Thymus (tissue), 11 donors: ENCODE measurements at regions not wholly inside any gene's neighbourhood (a gene's known extent, or its start where the extent isn't known, plus 50 kb on each side); places are given as distances from the start of the nearest gene placed in this dataset.

ENCODE experiments used
- DNase-seq, 9 donors: peaks; one replicate each; pipeline ENCODE4 v3.0.0-alpha.2; 2013; ENCODE audit warnings: low spot score in 9 of 9, low read depth in 6 of 9, missing footprints in 1 of 9
- H3K27ac ChIP-seq, 2 donors: one replicate each; pipeline ENCODE4 v1.5.1; 2013; ENCODE audit warnings: control low read depth in 1 of 2, low read depth in 1 of 2, low read length in 1 of 2, mild to moderate bottlenecking in 1 of 2, moderate library complexity in 1 of 2
- H3K27me3 ChIP-seq, 2 donors: one replicate each; pipeline ENCODE4 v1.5.1; 2013; ENCODE audit warnings: low read length in 1 of 2; ENCODE audit not compliant: control insufficient read depth in 2 of 2, insufficient read depth in 1 of 2
- H3K36me3 ChIP-seq, 2 donors: one replicate each; pipeline ENCODE4 v1.5.1; 2013; ENCODE audit warnings: low read length in 1 of 2, mild to moderate bottlenecking in 1 of 2, moderate library complexity in 1 of 2; ENCODE audit not compliant: control insufficient read depth in 2 of 2, insufficient read depth in 2 of 2
- H3K4me1 ChIP-seq, 2 donors: one replicate each; pipeline ENCODE4 v1.5.1; 2013; ENCODE audit warnings: low read length in 2 of 2; ENCODE audit not compliant: control insufficient read depth in 2 of 2, insufficient read depth in 2 of 2
- H3K4me3 ChIP-seq, 2 donors: one replicate each; pipeline ENCODE4 v1.5.1; 2013; ENCODE audit warnings: low read length in 2 of 2, control low read depth in 1 of 2, mild to moderate bottlenecking in 1 of 2
- H3K9me3 ChIP-seq, 2 donors: one replicate each; pipeline ENCODE4 v1.5.1; 2013; ENCODE audit warnings: low read length in 1 of 2, mild to moderate bottlenecking in 1 of 2; ENCODE audit not compliant: control insufficient read depth in 2 of 2, insufficient read depth in 1 of 2
- WGBS: extraction: QIAGEN DNeasy Blood & Tissue Kit; methylation state at CpG from one replicate; pipeline ENCODE4 v1.1.7; 2013; 5-methylcytosine and 5-hydroxymethylcytosine counted together
- donor health status: healthy.

DNA sequence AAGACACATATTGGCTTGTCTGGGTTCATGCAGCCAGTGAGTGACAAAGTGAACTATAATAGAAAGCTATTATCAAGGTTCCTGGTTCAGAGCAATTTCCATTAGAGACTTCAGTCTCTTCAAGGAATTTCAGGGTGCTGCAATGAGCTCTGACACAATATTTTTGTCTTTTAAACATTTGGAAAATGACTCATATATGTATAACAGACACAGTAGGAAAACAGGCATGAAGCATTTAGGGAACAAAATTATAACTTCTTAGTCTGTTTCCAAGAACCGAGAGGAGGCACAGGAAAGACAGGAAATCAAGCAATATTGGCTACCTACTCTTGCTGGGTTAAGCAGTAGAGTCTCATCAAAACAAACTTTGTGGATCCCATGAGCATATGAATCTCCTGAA, 170.4 kb downstream of the PTPRC start:
- Histone ChIP-seq H3K9me3 (peaks cover under 1 to 7% of the 10 kb centered on the region in 2 donors), H3K36me3 (peaks cover 0 to 3% of the 10 kb centered on the region in 2 donors), H3K27me3 (no peaks in the 10 kb centered on the region), H3K4me3 (no peak overlapping the region), H3K27ac (no peak overlapping the region), H3K4me1 (no peaks in the 10 kb centered on the region)
- DNase-seq = no peak
- WGBS = 88% methylated on average over 1 of the region's 1 CpG

DNA sequence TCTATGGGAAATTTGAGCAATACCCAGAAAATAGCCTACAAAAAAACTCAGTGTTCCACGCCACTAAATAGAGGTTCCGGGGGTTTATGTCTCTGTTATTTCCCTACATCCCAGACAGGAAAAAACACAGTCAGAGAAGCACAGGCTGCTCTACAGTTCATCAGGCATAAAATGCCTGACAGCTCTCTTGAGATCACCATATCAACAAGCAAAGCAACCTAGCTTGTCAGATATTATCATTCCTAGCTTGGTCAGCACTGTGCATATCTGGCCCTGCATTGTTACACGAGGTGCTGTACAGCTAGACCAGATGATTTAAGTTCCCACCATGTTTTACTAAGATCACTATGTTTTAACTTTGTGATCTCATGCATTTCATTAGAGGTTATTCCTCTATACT, 172.6 kb downstream of the PTPRC start:
- no peaks in the 10 kb centered on the region for H3K4me1 ChIP-seq
- H3K4me3 ChIP-seq = no peak overlapping the region
- no peak overlapping the region for H3K27ac ChIP-seq
- no peaks in the 10 kb centered on the region for H3K27me3 ChIP-seq
- 94% methylated on average over 3 of the region's 3 CpGs for WGBS
- H3K9me3 ChIP-seq = peaks cover 1 to 9% of the 10 kb centered on the region in 2 donors
- no peak for DNase-seq
- peaks cover 0 to 3% of the 10 kb centered on the region in 2 donors for H3K36me3 ChIP-seq

DNA sequence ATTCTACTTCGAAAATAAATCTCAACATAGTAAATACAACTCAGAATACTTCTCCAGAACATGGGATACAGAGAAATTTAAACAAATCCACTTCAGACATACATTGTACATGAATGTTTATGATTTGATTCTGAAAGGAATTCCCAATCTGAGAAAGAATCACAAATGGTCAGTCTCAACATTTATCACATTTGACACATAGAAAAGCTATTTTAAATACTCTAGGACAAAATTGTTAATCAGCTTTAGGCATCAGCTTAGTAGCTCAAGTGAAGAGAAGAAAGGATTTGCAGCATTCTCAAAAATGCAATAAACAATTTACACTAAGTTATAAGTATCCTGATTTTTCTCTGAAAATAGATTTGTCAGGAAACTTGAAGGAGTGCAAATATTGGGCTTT, 184.8 kb downstream of the PTPRC start:
- no peak overlapping the region for H3K27ac ChIP-seq
- no peak overlapping the region for H3K4me3 ChIP-seq
- no peaks in the 10 kb centered on the region for H3K27me3 ChIP-seq
- H3K9me3 ChIP-seq = no peaks in the 10 kb centered on the region
- DNase-seq = no peak
- peaks cover 2 to 3% of the 10 kb centered on the region in 2 donors for H3K36me3 ChIP-seq
- peaks cover 7 to 12% of the 10 kb centered on the region in 2 donors for H3K4me1 ChIP-seq
- 96% methylated on average over 1 of the region's 1 CpG for WGBS

DNA sequence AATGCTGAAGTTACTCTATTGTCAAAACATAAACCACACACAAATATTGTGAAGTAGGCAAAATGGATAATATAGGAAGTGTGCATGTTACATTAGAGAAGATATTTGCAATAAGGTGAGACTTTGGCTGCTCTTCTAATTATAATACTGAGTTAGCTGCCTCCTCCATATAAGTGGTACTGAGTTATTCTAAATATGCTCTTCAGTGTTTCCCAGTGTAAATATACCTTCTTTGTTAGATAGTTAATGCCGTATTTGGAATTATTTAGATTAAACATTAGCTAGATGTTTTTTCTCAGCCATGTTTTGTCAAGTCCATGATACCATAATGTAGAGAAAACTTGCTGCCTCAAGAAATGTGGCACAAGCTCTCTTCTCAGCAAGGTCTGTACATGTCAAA, 186.4 kb downstream of the PTPRC start:
- H3K9me3 ChIP-seq = no peaks in the 10 kb centered on the region
- no peak for DNase-seq
- no peaks in the 10 kb centered on the region for H3K27me3 ChIP-seq
- peaks cover 2 to 3% of the 10 kb centered on the region in 2 donors for H3K36me3 ChIP-seq
- 95% methylated on average over 1 of the region's 1 CpG for WGBS
- no peak overlapping the region for H3K4me3 ChIP-seq
- peaks cover 19 to 28% of the 10 kb centered on the region in 2 donors for H3K4me1 ChIP-seq
- H3K27ac ChIP-seq = no peak overlapping the region

DNA sequence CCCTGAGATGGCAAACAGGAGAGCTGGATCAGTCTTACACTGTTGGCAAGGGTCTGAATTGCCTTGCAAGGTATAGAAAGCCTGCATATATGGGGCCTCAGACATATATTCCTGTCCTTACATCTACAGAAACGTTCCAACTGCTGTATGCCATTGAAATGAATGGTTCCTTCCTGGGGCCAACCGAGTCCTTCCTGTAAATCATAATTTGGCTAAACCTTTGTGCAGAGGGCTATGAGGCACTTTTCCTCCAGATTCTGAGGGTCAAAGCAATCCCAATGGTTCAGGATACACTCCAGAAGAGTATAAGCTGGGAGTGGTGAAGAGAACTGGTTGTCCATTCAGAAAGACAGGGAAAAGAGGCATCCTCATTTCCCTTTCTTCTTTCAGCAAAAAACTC, 190.5 kb downstream of the PTPRC start:
- H3K27ac ChIP-seq = no peak overlapping the region
- no peaks in the 10 kb centered on the region for H3K9me3 ChIP-seq
- peaks cover 2 to 3% of the 10 kb centered on the region in 2 donors for H3K36me3 ChIP-seq
- WGBS = 97% methylated on average over 2 of the region's 2 CpGs
- peaks cover 29 to 40% of the 10 kb centered on the region in 2 donors for H3K4me1 ChIP-seq
- no peak for DNase-seq
- H3K4me3 ChIP-seq = no peak overlapping the region
- H3K27me3 ChIP-seq = no peaks in the 10 kb centered on the region

DNA sequence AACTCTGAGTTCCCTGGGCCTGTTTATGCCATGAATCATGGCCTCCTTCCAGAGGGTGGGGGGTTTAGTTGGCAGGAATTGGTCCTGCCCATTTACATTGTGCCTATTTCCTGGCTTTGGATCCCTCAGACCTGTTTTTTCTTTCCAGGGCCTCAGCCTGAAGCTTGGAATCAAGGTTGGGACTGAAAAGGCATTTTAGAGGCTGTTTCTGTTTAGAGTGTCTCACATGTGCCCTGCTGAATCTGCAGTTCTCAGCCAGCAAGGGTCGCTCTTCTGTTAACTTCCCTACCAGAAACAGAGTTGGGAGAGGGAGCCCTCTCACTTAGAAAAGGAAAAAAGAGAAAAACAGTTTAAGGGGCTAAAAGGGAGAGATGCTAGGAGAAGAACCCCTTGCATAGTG, 191.1 kb downstream of the PTPRC start:
- H3K27me3 ChIP-seq = no peaks in the 10 kb centered on the region
- H3K9me3 ChIP-seq = no peaks in the 10 kb centered on the region
- no peak for DNase-seq
- peaks cover 2 to 3% of the 10 kb centered on the region in 2 donors for H3K36me3 ChIP-seq
- no peak overlapping the region for H3K4me3 ChIP-seq
- peak overlapping the region in 1 of 2 donors; percentile 71 for H3K27ac ChIP-seq
- H3K4me1 ChIP-seq = peaks cover 29 to 40% of the 10 kb centered on the region in 2 donors
- 95% methylated on average over 1 of the region's 1 CpG for WGBS

DNA sequence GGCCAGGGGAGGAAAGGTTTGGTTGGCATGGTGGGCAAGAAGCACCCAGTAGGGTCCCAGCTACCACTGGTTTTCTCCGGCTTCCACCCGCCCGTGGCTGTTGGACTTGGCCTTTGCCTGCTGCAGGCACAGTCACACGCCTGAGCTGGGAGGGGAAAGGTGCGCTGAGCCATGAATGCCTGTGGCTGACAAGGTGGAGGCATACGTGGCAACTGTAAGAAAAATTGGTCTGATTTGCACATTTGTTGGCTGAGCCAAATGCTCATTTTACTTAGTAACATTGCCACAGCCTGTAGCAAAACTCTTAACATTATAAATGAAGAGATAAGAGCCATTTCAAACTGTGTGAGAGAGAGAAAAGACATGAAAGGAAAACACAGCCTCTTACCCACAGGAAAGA, 191.6 kb downstream of the PTPRC start:
- DNase-seq = peak in 4 of 9 donors; percentile 24 to 65 (median 26)
- H3K27ac ChIP-seq = peak overlapping the region in 1 of 2 donors; percentile 71
- WGBS = 82% methylated on average over 6 of the region's 6 CpGs

DNA sequence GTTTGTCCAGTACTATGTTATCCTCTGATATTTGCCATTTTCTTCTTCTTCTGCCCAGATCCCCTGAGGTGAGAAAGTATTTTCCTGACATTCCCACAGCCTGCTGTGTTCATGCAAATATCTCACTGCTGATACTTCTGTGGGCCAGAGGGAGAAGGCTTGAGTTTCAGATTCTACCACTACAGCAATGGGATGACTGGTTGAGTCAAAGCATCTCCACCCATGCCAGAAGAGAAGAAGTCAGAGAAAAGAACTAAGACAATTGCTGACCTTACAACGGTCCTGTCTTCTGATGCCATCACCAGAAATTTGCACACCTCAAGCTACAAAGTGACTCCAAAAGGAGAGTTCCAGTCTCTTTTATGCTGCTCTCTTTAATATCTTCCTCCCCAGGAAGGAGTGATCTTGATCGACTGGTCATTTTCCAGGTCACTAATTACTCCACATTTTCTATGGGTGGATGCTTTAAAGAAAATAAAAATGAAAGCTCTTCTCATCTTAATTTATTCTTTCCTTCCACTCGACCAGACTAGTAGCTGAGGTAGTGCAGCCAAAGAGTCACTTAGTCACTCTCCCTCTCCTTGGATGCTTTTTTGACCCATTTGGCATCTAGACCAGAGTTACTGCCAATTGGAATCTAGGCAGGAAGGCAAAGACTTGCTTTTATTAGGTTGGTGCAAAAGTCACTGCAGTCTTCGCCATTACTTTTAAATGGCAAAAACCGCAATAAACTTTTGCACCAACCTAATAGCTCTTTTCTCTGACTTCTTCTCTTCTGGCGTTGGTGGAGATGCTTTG, 195.1 kb downstream of the PTPRC start:
- Histone ChIP-seq H3K36me3 (peaks cover 0 to 17% of the 10 kb centered on the region in 2 donors), H3K9me3 (no peaks in the 10 kb centered on the region), H3K4me3 (no peak overlapping the region), H3K27me3 (no peaks in the 10 kb centered on the region), H3K27ac (no peak overlapping the region), H3K4me1 (peaks cover 20 to 32% of the 10 kb centered on the region in 2 donors)
- DNase-seq = no peak
- whole genome bisulfite sequencing = 97% methylated on average over 6 of the region's 6 CpGs

More for the DNA sequence above, 191.6 kb downstream of the PTPRC start:
- peaks cover 29 to 40% of the 10 kb centered on the region in 2 donors for H3K4me1 ChIP-seq
- no peaks in the 10 kb centered on the region for H3K9me3 ChIP-seq
- H3K36me3 ChIP-seq = peaks cover 2 to 3% of the 10 kb centered on the region in 2 donors
- no peak overlapping the region for H3K4me3 ChIP-seq
- no peaks in the 10 kb centered on the region for H3K27me3 ChIP-seq

DNA sequence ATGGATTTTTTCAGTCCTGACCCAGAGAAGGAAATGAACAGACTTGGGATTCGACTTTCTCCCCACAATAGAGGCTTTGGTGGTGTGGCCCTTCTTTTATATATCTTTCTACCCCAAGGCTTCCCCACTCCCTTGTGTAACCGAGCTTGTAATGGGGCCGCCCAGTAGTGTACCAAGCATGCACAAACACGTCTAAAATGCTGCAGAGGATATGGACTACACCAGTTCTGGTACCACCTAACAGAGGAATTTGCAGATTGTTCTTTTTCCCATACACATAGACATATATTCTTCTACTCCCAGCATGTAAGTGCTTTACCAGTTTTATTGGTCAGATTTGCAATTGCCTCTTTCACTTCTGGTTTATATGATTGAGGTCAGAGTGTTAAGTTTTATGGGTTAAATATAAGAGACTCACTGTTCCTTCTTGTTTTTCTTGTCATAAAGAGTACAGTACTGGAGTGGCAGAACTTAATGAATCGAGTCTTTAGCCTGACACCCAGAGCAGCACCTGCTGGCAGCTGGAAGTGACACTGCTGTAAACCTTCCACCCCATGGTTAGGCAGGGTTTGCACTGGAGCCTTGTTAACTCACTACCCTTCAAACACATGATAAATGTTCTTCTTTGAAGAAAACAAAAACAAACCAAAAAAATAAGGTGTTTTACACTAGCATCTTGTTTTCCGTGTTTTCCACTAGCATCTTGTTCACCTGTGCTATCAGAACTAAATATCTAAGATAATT, 198.6 kb downstream of the PTPRC start:
- H3K4me3 ChIP-seq = no peak overlapping the region
- no peaks in the 10 kb centered on the region for H3K9me3 ChIP-seq
- H3K27ac ChIP-seq = peak overlapping the region in 1 of 2 donors; percentile 26
- H3K36me3 ChIP-seq = peaks cover 0 to 45% of the 10 kb centered on the region in 2 donors
- WGBS = 85% methylated on average over 6 of the region's 6 CpGs
- DNase-seq = peak in 5 of 9 donors; percentile 17 to 71 (median 31)
- peaks cover 2 to 7% of the 10 kb centered on the region in 2 donors for H3K4me1 ChIP-seq
- H3K27me3 ChIP-seq = no peaks in the 10 kb centered on the region
